ENCODE measurements at regions not wholly inside any gene's neighbourhood (a gene's known extent, or its start where the extent isn't known, plus 50 kb on each side); places are given as distances from the start of the nearest gene placed in this dataset.

- DNase-seq: no peak
- peaks cover 5 to 7% of the 10 kb centered on the region in 2 donors for H3K9me3 ChIP-seq
- WGBS, 2 donors (ENCODE audit: low coverage in 1 of 2): 69 to 82% methylated on average over 2 of the region's 2 CpGs
- no peak overlapping the region for H3K27ac ChIP-seq
- intact Hi-C loops (cut with DNase I; ENCODE audit: low total_unique reads) (no loop called here), in situ Hi-C loops (cut with MboI; ENCODE audit: low pct_ligation_motif_present in 1 of 4, low pct_unique_long_range_greater_than_20kb in 1 of 4, low sequenced_read_pairs in 3 of 4) (no loop called here)
- H3K36me3 ChIP-seq: no peaks in the 10 kb centered on the region
- H3K4me3 ChIP-seq: no peak overlapping the region
- TF ChIP-seq EP300 (IDR thresholded peaks at IDR 0.05; ENCODE audit: low read depth) (no peak), POLR2AphosphoS5 (IDR thresholded peaks at IDR 0.05) (no peak), POLR2A (IDR thresholded peaks at IDR 0.05) (no peak), CTCF (IDR thresholded peaks at IDR 0.05) (no peak)
- no peaks in the 10 kb centered on the region for H3K4me1 ChIP-seq
- no peaks in the 10 kb centered on the region for H3K27me3 ChIP-seq
These were observed 548.9 kb downstream of the PYDC2 start for GRCh38 chr3:192009903-192010302.

GRCh38 chr3:192010490-192010889, 549.5 kb downstream of the PYDC2 start:
- 30 to 49% methylated on average over 2 of the region's 2 CpGs for WGBS, 2 donors (ENCODE audit: low coverage in 1 of 2)
- intact Hi-C loops (cut with DNase I; ENCODE audit: low total_unique reads): no loop called here
- in situ Hi-C loops (cut with MboI; ENCODE audit: low pct_ligation_motif_present in 1 of 4, low pct_unique_long_range_greater_than_20kb in 1 of 4, low sequenced_read_pairs in 3 of 4): no loop called here

GRCh38 chr3:192011137-192011536, 550.2 kb downstream of the PYDC2 start:
- no peak overlapping the region for H3K27ac ChIP-seq
- in situ Hi-C loops (cut with MboI; ENCODE audit: low pct_ligation_motif_present in 1 of 4, low pct_unique_long_range_greater_than_20kb in 1 of 4, low sequenced_read_pairs in 3 of 4): no loop called here
- DNase-seq: no peak

More at GRCh38 chr3:192010490-192010889, 549.5 kb downstream of the PYDC2 start:
- no peaks in the 10 kb centered on the region for H3K27me3 ChIP-seq
- H3K4me1 ChIP-seq: no peaks in the 10 kb centered on the region
- H3K9me3 ChIP-seq: peaks cover 5 to 7% of the 10 kb centered on the region in 2 donors
- H3K36me3 ChIP-seq: no peaks in the 10 kb centered on the region
- no peak overlapping the region for H3K4me3 ChIP-seq
- no peak overlapping the region for H3K27ac ChIP-seq
- no peak for DNase-seq
- TF ChIP-seq CTCF (IDR thresholded peaks at IDR 0.05): no peak
- no peak for TF ChIP-seq POLR2A (IDR thresholded peaks at IDR 0.05)
- TF ChIP-seq POLR2AphosphoS5 (IDR thresholded peaks at IDR 0.05): no peak
- no peak for TF ChIP-seq EP300 (IDR thresholded peaks at IDR 0.05; ENCODE audit: low read depth)

GRCh38 chr3:192013110-192013509, 552.1 kb downstream of the PYDC2 start:
- Histone ChIP-seq H3K27me3 (no peaks in the 10 kb centered on the region), H3K9me3 (peaks cover 5 to 7% of the 10 kb centered on the region in 2 donors), H3K27ac (no peak overlapping the region), H3K4me1 (no peaks in the 10 kb centered on the region), H3K4me3 (no peak overlapping the region), H3K36me3 (no peaks in the 10 kb centered on the region)
- intact Hi-C loops (cut with DNase I; ENCODE audit: low total_unique reads) (no loop called here), in situ Hi-C loops (cut with MboI; ENCODE audit: low pct_ligation_motif_present in 1 of 4, low pct_unique_long_range_greater_than_20kb in 1 of 4, low sequenced_read_pairs in 3 of 4) (no loop called here)
- 80 to 88% methylated on average over 1 of the region's 1 CpG for WGBS, 2 donors (ENCODE audit: low coverage in 1 of 2)
- no peak for TF ChIP-seq CTCF (IDR thresholded peaks at IDR 0.05)
- TF ChIP-seq EP300 (IDR thresholded peaks at IDR 0.05; ENCODE audit: low read depth): no peak
- TF ChIP-seq POLR2A (IDR thresholded peaks at IDR 0.05): no peak
- TF ChIP-seq POLR2AphosphoS5 (IDR thresholded peaks at IDR 0.05): no peak
- no peak for DNase-seq

More at GRCh38 chr3:192011137-192011536, 550.2 kb downstream of the PYDC2 start:
- H3K4me1 ChIP-seq: no peaks in the 10 kb centered on the region
- peaks cover 5 to 7% of the 10 kb centered on the region in 2 donors for H3K9me3 ChIP-seq
- no peak overlapping the region for H3K4me3 ChIP-seq
- WGBS, 2 donors (ENCODE audit: low coverage in 1 of 2): 87 to 88% methylated on average over 1 of the region's 1 CpG
- H3K27me3 ChIP-seq: no peaks in the 10 kb centered on the region
- intact Hi-C loops (cut with DNase I; ENCODE audit: low total_unique reads): no loop called here
- no peaks in the 10 kb centered on the region for H3K36me3 ChIP-seq
- TF ChIP-seq CTCF (IDR thresholded peaks at IDR 0.05) (no peak), POLR2A (IDR thresholded peaks at IDR 0.05) (no peak), EP300 (IDR thresholded peaks at IDR 0.05; ENCODE audit: low read depth) (no peak), POLR2AphosphoS5 (IDR thresholded peaks at IDR 0.05) (no peak)

Measured in transverse colon (tissue), 4 donors.